GM11168 (cell line): ENCODE measurements at regions not wholly inside any gene's neighbourhood (a gene's known extent, or its start where the extent isn't known, plus 50 kb on each side); places are given as distances from the start of the nearest gene placed in this dataset.
"Not testable (repeated sequence)": the region's sequence is repeated elsewhere in the genome, so short reads cannot be mapped to it uniquely, and the experiment has no call there.

Experiments used
- in situ Hi-C: fragments of 300-500 bp; cut with MboI; formaldehyde crosslinking; loops from one replicate; pipeline ENCODE4 v1.12.0; 2022; ENCODE audit warnings: low sequenced_read_pairs; ENCODE audit not compliant: unreplicated experiment

DNA sequence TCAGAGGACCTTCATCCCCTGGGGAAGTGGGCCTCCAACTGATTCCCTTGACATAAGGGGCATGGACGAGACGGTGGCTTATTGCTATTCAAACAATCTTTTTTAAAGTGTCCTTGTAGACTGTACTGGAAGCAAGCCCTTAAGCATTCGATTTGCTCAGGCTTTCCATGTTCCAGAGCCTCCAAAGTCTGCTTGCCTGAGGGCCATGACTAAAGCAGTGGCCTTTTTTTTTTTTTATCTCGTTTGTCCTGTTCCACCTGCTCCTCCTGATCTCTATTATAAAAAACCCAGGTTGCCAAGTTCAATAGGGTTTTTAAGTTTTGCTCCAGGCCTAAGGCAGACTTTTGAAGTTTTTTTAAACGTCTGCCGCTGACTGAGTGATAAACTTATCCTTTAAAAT is 103.7 kb upstream of the AADAT start:
- in situ Hi-C loops = no loop called here

DNA sequence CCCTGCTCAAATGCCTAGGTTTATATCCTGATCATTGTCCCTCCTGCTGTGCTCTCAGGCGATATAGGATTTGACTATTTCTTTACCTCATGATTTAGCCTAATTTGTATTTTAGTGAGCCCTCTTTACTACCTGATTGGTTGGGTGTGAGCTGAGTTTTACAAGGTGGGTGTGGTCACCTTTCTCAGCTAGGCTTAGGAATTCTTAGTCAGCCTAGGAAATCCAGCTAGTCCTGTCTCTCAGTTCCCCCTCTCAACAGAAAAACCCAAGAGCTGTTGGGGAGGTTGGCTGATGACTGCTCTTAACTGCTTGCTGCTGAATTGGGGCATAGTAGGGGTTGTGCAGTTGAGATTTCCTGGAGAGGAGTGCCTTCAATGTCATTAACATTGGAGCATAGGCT is 100.5 kb upstream of the AADAT start:
- in situ Hi-C loops = no loop called here

GRCh38 chr4:170170861-170171260 is 81.1 kb upstream of the AADAT start:
- in situ Hi-C loops = no loop called here

- in situ Hi-C loops = no loop called here
These were observed 79.9 kb upstream of the AADAT start for GRCh38 chr4:170169699-170170098.

DNA sequence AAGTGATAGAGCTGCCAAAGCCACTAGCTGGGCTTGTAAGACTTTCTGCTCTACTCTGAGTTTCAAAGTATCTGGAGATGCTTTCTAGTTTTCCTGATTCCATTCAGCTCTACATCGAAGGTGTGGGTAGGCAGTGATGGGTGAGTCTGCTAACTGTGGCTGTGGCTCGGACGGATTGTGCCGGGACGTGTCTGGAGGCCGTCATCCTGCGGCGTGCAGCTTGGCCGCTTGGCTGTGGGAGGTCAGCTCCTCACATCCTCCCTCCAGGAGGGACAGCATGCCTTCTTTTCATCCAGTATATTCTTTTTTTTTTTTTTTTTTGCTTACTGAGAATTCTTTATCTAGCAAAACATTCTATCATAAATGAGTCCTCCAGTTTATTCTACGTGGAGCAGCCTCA is 77.9 kb upstream of the AADAT start:
- in situ Hi-C loops = no loop called here

DNA sequence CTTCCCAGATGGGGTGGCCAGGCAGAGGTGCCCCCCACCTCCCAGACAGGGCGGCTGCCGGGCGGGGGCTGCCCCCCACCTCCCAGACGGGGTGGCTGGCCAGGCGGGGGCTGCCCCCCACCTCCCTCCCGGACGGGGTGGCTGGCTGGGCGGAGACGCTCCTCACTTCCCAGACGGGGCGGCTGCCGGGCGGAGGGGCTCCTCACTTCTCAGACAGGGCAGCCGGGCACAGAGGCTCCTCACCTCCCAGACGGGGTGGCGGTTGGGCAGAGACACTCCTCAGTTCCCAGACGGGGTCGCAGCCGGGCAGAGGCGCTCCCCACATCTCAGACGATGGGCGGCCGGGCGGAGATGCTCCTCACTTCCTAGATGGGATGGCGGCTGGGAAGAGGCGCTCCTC is 76.4 kb upstream of the AADAT start:
- in situ Hi-C loops = not testable (repeated sequence)

DNA sequence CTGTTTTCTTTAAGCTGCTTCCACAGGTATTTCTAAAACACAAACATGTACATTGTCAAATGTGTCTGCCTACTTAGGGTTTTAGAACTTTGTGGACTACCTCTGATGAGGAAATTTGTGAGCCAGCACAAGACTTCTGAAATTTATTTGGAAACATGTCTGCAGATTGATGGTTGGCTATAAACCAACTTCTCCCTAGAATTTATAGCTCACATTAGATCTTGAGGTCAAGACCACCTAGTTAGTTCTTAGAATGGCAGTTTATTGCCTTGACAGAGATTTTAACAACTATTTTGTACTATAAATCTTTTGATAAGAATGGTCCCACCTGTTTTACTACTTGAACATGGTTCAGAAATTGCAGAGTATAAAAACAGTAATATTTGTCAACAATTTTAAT is 72.7 kb upstream of the AADAT start:
- in situ Hi-C loops = no loop called here

DNA sequence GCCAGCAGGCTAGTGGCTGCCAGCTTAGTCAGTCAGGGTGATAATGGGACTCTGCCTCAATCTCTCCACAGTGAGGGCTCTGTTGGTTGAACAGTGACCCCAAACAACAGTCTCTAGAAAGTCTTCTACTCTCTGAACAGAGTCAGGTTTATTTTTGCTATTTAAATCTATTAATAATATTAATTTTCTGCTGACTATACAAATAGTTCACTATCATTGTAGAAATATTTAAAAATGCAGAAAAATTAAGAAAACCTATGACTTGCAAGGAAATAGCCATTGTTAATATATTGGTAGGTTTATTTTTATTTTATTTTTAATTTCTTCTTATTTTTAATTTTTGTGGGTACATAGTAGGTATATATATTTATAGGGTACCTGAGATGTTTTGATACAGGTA is 67.9 kb upstream of the AADAT start:
- in situ Hi-C loops = no loop called here

DNA sequence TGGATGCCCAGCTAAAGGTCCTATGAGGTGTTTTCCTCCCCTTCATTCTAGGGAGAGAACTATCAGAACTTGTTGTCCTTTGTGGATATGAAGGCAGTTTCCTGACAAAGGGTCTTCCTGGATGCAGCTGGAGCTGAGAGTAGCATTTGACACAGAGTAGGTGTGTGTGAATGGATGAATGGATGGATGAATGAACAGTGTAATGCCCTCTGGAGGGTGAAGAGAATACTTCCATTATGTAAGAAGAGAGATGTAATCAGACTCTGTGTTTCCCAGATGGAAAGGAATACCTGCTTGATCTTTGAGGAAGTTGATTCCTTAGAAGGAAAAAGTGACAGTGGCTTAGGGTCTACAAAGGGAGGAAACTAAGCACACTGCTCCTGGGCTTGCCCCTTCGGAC is 55.4 kb upstream of the AADAT start:
- in situ Hi-C loops = loop anchor here (25.0 kb wide), 1 partner anchor 242 kb away; no protein-coding TSS in a partner anchor

DNA sequence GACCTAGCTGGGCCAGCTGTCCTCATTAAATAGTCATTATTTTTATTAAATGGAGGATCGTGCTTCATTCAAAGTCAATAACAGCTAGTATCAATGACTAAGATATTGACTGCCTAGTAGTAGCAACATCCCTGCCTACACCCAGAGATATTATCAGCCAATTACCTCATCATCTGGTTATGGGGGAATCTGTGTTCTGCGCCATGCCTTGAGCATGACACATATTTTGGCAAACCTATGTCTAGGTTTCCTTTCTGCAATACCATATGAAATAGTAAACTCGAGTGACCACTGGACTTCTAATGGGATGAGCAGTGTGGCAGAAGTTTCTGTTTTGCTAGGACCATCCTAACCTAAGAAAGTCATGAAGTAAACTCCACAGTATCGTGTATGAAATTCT is 50.0 kb upstream of the AADAT start:
- in situ Hi-C loops = loop anchor here (25.0 kb wide), 1 partner anchor 248 kb away; no protein-coding TSS in a partner anchor
